WERI-Rb-1 (cell line): ENCODE measurements at regions not wholly inside any gene's neighbourhood (a gene's known extent, or its start where the extent isn't known, plus 50 kb on each side); places are given as distances from the start of the nearest gene placed in this dataset.
"Not testable (repeated sequence)": the region's sequence is repeated elsewhere in the genome, so short reads cannot be mapped to it uniquely, and the experiment has no call there.

Experiments used
- DNase-seq: peaks from one replicate; pipeline ENCODE4 v3.0.0-alpha.2; 2020
- H3K27ac ChIP-seq: fragments of 250-450 bp; sonication (Bioruptor Pico); 2 replicates; pipeline ENCODE4 v1.5.1; 2020; ENCODE audit warnings: mild to moderate bottlenecking, moderate library complexity
- H3K27me3 ChIP-seq: fragments of 250-450 bp; sonication (Bioruptor Pico); 2 replicates; pipeline ENCODE4 v1.5.1; 2021; ENCODE audit warnings: mild to moderate bottlenecking, low read depth, moderate library complexity; ENCODE audit not compliant: insufficient read depth, severe bottlenecking
- H3K36me3 ChIP-seq: fragments of 250-450 bp; sonication (Bioruptor Pico); 2 replicates; pipeline ENCODE4 v1.5.1; 2020; ENCODE audit warnings: mild to moderate bottlenecking, moderate library complexity
- H3K4me3 ChIP-seq: 2 replicates; pipeline ENCODE4 v1.5.1; 2011; ENCODE audit warnings: low read depth, mild to moderate bottlenecking, control low read depth, low read length
- H3K9me3 ChIP-seq: fragments of 250-450 bp; sonication (Bioruptor Pico); 2 replicates; pipeline ENCODE4 v1.5.1; 2021; ENCODE audit warnings: mild to moderate bottlenecking, moderate library complexity; ENCODE audit not compliant: severe bottlenecking
- TF ChIP-seq, protein P1 (sequence below): IDR thresholded peaks from 2 replicates; pipeline ENCODE4 v1.5.1; 2011; ENCODE audit warnings: low read depth, mild to moderate bottlenecking, control low read depth, inconsistent platforms, low read length

DNA sequence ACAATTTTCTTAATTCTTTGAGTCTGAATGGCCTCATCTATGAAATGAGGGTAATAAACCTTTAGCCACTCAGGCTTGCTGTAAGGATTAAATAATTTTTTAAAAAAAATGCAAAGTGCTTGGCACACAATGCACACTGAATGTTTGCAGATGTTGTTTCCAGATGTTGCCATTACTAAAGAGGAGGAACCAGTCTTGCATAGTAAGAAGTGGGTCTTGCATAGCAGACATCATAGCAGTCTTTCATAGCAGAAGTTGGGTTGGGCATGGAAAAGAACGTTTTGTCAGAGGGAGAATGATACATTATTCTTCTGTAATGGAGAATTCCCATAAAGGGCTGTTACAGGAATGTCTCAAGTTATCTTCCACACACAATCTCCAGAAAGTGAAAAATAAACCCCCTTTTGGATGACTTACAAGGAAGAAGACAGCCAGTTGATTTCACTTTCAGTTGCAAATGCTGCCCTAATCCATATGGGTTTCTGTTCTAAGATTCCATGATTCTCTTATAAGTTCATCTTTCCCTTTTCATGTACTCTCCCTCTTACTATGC is 327.7 kb downstream of the SUCLG1 start:
- no peak overlapping the region for H3K4me3 ChIP-seq
- no peaks in the 10 kb centered on the region for H3K36me3 ChIP-seq
- TF ChIP-seq, protein P1, sequence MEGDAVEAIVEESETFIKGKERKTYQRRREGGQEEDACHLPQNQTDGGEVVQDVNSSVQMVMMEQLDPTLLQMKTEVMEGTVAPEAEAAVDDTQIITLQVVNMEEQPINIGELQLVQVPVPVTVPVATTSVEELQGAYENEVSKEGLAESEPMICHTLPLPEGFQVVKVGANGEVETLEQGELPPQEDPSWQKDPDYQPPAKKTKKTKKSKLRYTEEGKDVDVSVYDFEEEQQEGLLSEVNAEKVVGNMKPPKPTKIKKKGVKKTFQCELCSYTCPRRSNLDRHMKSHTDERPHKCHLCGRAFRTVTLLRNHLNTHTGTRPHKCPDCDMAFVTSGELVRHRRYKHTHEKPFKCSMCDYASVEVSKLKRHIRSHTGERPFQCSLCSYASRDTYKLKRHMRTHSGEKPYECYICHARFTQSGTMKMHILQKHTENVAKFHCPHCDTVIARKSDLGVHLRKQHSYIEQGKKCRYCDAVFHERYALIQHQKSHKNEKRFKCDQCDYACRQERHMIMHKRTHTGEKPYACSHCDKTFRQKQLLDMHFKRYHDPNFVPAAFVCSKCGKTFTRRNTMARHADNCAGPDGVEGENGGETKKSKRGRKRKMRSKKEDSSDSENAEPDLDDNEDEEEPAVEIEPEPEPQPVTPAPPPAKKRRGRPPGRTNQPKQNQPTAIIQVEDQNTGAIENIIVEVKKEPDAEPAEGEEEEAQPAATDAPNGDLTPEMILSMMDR = no peak
- DNase-seq = no peak
- H3K27ac ChIP-seq = no peak overlapping the region
- no peaks in the 10 kb centered on the region for H3K27me3 ChIP-seq
- no peaks in the 10 kb centered on the region for H3K9me3 ChIP-seq

DNA sequence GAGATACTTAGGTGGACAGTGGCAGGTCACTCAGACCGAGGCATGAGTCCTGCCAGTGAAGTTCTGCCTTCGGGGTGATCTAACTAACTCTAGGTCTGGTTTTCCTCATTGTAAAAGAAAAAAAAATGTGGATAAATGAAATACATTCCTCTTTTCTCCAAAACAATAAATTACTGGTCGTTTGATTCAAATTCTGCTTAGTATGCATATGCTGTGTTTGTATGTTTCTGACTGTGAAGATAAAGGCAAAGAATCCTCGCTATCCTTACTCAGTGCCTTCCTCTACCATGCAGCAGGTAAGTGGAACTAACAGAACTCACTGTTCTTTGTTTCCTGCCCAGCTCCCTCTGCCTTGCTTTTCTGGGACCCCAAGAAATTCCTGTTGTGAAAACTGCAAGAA is 330.1 kb downstream of the SUCLG1 start:
- TF ChIP-seq, protein P1 = no peak
- Histone ChIP-seq H3K9me3 (no peaks in the 10 kb centered on the region), H3K27ac (no peak overlapping the region), H3K27me3 (no peaks in the 10 kb centered on the region), H3K36me3 (no peaks in the 10 kb centered on the region), H3K4me3 (no peak overlapping the region)
- DNase-seq = no peak

DNA sequence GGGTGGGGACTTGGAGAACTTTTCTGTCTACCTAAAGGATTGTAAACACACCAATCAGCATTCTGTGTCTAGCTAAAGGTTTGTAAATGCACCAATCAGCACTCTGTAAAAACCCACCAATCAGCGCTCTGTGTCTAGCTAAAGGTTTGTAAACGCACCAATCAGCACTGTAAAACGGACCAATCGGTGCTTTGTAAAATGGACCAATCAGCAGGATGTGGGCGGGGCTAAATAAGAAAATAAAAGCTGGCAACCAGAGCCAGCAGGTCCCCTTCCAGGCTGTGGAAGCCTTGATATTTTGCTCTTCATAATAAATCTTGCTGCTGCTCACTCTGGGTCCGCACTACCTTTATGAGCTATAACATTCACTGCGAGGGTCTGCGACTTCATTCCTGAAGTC is 331.3 kb downstream of the SUCLG1 start:
- H3K36me3 ChIP-seq, DNase-seq, H3K27ac ChIP-seq, H3K27me3 ChIP-seq, H3K9me3 ChIP-seq, H3K4me3 ChIP-seq: not testable (repeated sequence)

DNA sequence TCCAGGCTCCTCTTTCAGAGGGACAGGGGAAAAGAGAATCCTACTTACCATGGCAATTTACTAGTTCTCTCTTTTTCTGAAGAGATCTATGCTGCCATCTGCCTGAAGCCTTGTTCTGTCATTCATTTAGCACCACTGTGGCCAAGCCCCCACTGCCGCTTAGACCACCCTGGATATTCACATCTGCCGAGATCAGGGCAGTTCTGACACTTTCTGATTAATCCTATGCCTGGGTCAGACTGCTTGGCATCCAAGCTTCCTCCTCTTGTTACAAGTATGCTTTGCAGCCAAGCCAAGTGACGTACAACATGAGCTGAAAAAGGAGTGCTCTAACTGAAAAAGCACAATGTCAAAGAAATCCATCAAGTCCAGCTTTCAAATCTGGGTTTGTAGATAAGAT is 332.6 kb downstream of the SUCLG1 start:
- Histone ChIP-seq H3K9me3 (no peaks in the 10 kb centered on the region), H3K27me3 (no peaks in the 10 kb centered on the region), H3K36me3 (no peaks in the 10 kb centered on the region), H3K27ac (no peak overlapping the region), H3K4me3 (no peak overlapping the region)
- TF ChIP-seq, protein P1 = no peak
- no peak for DNase-seq

DNA sequence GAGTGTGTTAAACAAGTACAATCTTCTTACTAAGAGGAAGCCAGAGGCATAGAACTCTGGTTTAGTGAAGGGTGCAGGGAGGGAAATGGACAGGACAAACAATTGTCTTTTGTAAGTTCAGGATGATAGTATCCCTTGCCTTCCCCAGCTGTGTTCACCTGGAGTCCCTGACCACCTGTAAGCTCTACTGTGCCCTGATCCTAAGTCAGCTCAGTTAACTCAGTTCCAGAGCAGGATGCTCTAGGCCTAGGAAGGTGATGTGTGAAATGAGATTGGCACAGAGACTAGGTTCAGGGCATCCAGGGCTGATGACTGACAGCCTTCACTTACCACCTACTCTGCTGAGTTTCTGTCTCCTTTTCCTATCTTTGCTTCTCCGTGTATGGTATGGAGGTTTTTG is 333.0 kb downstream of the SUCLG1 start:
- Histone ChIP-seq H3K27ac (no peak overlapping the region), H3K36me3 (no peaks in the 10 kb centered on the region), H3K27me3 (no peaks in the 10 kb centered on the region), H3K9me3 (no peaks in the 10 kb centered on the region), H3K4me3 (no peak overlapping the region)
- DNase-seq = no peak
- TF ChIP-seq, protein P1 = no peak

DNA sequence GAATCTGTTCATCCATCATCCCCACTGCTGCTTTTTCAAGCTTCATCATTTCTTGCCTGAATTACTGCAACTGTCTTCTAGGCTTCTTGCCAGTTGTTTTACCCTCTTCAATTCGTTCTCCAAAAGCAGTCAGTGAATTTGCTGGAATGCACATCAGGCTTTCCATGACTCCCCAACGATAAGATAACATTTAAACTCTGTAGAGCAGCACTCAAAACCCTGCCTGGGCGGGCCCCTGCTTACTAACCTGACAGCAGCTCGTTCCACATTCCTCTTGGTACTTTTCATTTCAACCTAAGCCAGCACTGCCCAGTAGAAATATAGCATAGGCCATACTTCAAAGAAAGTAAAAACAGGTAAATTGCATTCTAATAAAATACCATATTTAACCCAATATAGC is 342.9 kb downstream of the SUCLG1 start:
- TF ChIP-seq, protein P1 = no peak
- Histone ChIP-seq H3K27ac (no peak overlapping the region), H3K27me3 (no peaks in the 10 kb centered on the region), H3K9me3 (no peaks in the 10 kb centered on the region), H3K36me3 (no peaks in the 10 kb centered on the region), H3K4me3 (no peak overlapping the region)
- DNase-seq = no peak
